CD14-positive monocyte (primary cell): ENCODE measurements at regions not wholly inside any gene's neighbourhood (a gene's known extent, or its start where the extent isn't known, plus 50 kb on each side); places are given as distances from the start of the nearest gene placed in this dataset.

ENCODE experiments used
- DNase-seq, 3 donors: peaks; one replicate each; pipeline ENCODE4 v3.0.0-alpha.2; 2011 to 2022
- H2AFZ ChIP-seq: 2 replicates; pipeline ENCODE4 v1.6.0; 2012; ENCODE audit warnings: mild to moderate bottlenecking, low read depth, low read length, inconsistent platforms; ENCODE audit not compliant: insufficient read depth, poor library complexity, severe bottlenecking
- H3K27ac ChIP-seq, 2 donors: 1 replicate in 1 of 2; 2 replicates in 1 of 2; pipeline ENCODE4 v1.5.1; 2012 to 2013; ENCODE audit warnings: low read length in 2 of 2, control low read depth in 1 of 2, inconsistent platforms in 1 of 2, low read depth in 1 of 2, mild to moderate bottlenecking in 1 of 2
- H3K27me3 ChIP-seq, 2 donors: one replicate each; pipeline versions ENCODE4 v1.6.0 to v1.6.1; 2011 to 2013; ENCODE audit warnings: low read length in 2 of 2; ENCODE audit not compliant: control insufficient read depth in 2 of 2, insufficient read depth in 2 of 2
- H3K36me3 ChIP-seq, 2 donors: replicated peaks in 1 of 2; 1 replicate in 1 of 2; 2 replicates in 1 of 2; pipeline versions ENCODE4 v1.5.1 to v1.6.1; 2012 to 2013; ENCODE audit warnings: low read length in 2 of 2, control low read depth in 1 of 2, inconsistent platforms in 1 of 2, mild to moderate bottlenecking in 1 of 2; ENCODE audit not compliant: insufficient read depth in 2 of 2, control insufficient read depth in 1 of 2
- H3K4me1 ChIP-seq, 2 donors: 1 replicate in 1 of 2; 2 replicates in 1 of 2; pipeline versions ENCODE4 v1.5.1 to v1.6.1; 2012 to 2013; ENCODE audit warnings: low read length in 2 of 2, control low read depth in 1 of 2, inconsistent platforms in 1 of 2, mild to moderate bottlenecking in 1 of 2, moderate library complexity in 1 of 2; ENCODE audit not compliant: insufficient read depth in 2 of 2, control insufficient read depth in 1 of 2
- H3K4me2 ChIP-seq: replicated peaks from 2 replicates; pipeline ENCODE3; 2012; ENCODE audit warnings: low read length, moderate library complexity, mild to moderate bottlenecking; ENCODE audit not compliant: poor library complexity, severe bottlenecking; ENCODE audit errors: extremely low read depth
- H3K4me3 ChIP-seq, 3 experiments: fragments of 200-600 bp in 1 of 3; sonication (generic) in 1 of 3; replicated peaks in 1 of 3; 1 replicate in 2 of 3; 2 replicates in 1 of 3; pipeline ENCODE4 v1.5.1; 2011 to 2013; ENCODE audit warnings: low read length in 3 of 3, mild to moderate bottlenecking in 3 of 3, control low read depth in 2 of 3, low read depth in 2 of 3, inconsistent platforms in 1 of 3, moderate library complexity in 1 of 3
- H3K79me2 ChIP-seq: 2 replicates; pipeline ENCODE4 v1.6.0; 2012; ENCODE audit warnings: mild to moderate bottlenecking, control low read depth, inconsistent platforms, low read length, moderate library complexity; ENCODE audit not compliant: insufficient read depth
- H3K9ac ChIP-seq: 2 replicates; pipeline ENCODE4 v1.6.0; 2017; ENCODE audit warnings: low read length, mild to moderate bottlenecking; ENCODE audit not compliant: insufficient read depth, poor library complexity, severe bottlenecking
- H3K9me3 ChIP-seq, 2 donors: replicated peaks in 1 of 2; 1 replicate in 1 of 2; 2 replicates in 1 of 2; pipeline versions ENCODE4 v1.5.1 to v1.6.1; 2012 to 2013; ENCODE audit warnings: low read length in 2 of 2, control low read depth in 1 of 2; ENCODE audit not compliant: control insufficient read depth in 1 of 2, insufficient read depth in 1 of 2
- H4K20me1 ChIP-seq: 2 replicates; pipeline ENCODE4 v1.6.0; 2012; ENCODE audit warnings: mild to moderate bottlenecking, low read length, control low read depth, moderate library complexity; ENCODE audit not compliant: insufficient read depth
- H3K27ac Mint-ChIP-seq, 7 donors: one replicate each; pipeline ENCODE4 v1.8.0; 2020; ENCODE audit warnings: mild to moderate bottlenecking in 7 of 7, mixed read lengths in 7 of 7, moderate library complexity in 6 of 7, inconsistent platforms in 2 of 7
- H3K27me3 Mint-ChIP-seq, 3 donors: one replicate each; pipeline ENCODE4 v1.8.0; 2021 to 2022; ENCODE audit warnings: low read depth in 3 of 3, mild to moderate bottlenecking in 3 of 3, mixed read lengths in 3 of 3, moderate library complexity in 3 of 3, inconsistent platforms in 1 of 3
- H3K36me3 Mint-ChIP-seq, 2 donors: one replicate each; pipeline ENCODE4 v1.8.0; 2020; ENCODE audit warnings: mixed read lengths in 2 of 2, inconsistent platforms in 1 of 2, mild to moderate bottlenecking in 1 of 2
- H3K4me1 Mint-ChIP-seq: one replicate; pipeline ENCODE4 v1.8.0; 2020; ENCODE audit warnings: mild to moderate bottlenecking, mixed read lengths
- H3K4me3 Mint-ChIP-seq, 2 donors: one replicate each; pipeline ENCODE4 v1.8.0; 2020; ENCODE audit warnings: mild to moderate bottlenecking in 2 of 2, mixed read lengths in 2 of 2, moderate library complexity in 1 of 2
- H3K9me3 Mint-ChIP-seq, 7 donors: one replicate each; pipeline ENCODE4 v1.8.0; 2020 to 2022; ENCODE audit warnings: mixed read lengths in 7 of 7, mild to moderate bottlenecking in 6 of 7, moderate library complexity in 6 of 7, inconsistent platforms in 2 of 7
- WGBS: methylation state at CpG from one replicate; pipeline ENCODE4 v1.1.5; 2013; ENCODE audit warnings: missing lambda C conversion rate; ENCODE audit not compliant: insufficient coverage; 5-methylcytosine and 5-hydroxymethylcytosine counted together
- intact Hi-C, 2 donors: fragments of 100-400 bp; cut with micrococcal nuclease; formaldehyde crosslinking; loops; one replicate each; pipeline versions ENCODE4 v1.15.0 to v1.15.1; 2023
- TF ChIP-seq, protein P1 (sequence below): fragments of 200-600 bp; IDR thresholded peaks from one replicate; pipeline ENCODE4 v1.8.0; 2022; ENCODE audit warnings: antibody characterized with exemption, mild to moderate bottlenecking

DNA sequence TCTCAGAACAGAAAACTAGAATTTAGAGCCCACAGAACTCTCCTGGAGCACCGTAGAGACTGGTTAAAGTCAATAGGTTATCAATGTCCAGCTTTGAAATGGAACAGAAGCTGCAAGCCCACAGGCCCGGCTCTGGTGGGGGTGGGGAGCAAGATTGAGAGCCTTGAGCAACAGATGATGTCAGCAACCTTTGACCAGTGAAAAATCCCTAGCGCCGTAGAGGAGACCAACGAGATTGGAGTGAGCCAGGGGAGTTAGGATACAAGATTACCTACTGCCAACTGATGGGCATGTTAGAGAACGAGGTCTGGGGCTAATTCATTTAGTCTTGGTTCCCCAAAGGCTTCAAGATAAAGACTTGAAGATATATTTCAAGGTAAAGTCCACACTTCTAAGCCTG, 345.5 kb upstream of the LMCD1 start:
- no peaks in the 10 kb centered on the region for H4K20me1 ChIP-seq
- no peak overlapping the region for H3K4me3 Mint-ChIP-seq
- peaks cover 0 to 9% (median 5%) of the 10 kb centered on the region in 7 donors for H3K9me3 Mint-ChIP-seq
- no peaks in the 10 kb centered on the region for H3K27me3 ChIP-seq
- WGBS = 60% methylated on average over 5 of the region's 6 CpGs
- H3K36me3 Mint-ChIP-seq = no peaks in the 10 kb centered on the region
- intact Hi-C loops = no loop called here
- no peaks in the 10 kb centered on the region for H3K27me3 Mint-ChIP-seq
- no peak for DNase-seq
- no peaks in the 10 kb centered on the region for H3K36me3 ChIP-seq
- no peak overlapping the region for H2AFZ ChIP-seq
- no peak overlapping the region for H3K4me2 ChIP-seq
- no peak overlapping the region for H3K27ac Mint-ChIP-seq
- no peak overlapping the region for H3K9ac ChIP-seq
- H3K4me3 ChIP-seq = no peak overlapping the region
- no peaks in the 10 kb centered on the region for H3K79me2 ChIP-seq
- H3K27ac ChIP-seq = no peak overlapping the region
- H3K4me1 Mint-ChIP-seq = no peaks in the 10 kb centered on the region
- no peaks in the 10 kb centered on the region for H3K9me3 ChIP-seq
- H3K4me1 ChIP-seq = no peaks in the 10 kb centered on the region
- TF ChIP-seq, protein P1, sequence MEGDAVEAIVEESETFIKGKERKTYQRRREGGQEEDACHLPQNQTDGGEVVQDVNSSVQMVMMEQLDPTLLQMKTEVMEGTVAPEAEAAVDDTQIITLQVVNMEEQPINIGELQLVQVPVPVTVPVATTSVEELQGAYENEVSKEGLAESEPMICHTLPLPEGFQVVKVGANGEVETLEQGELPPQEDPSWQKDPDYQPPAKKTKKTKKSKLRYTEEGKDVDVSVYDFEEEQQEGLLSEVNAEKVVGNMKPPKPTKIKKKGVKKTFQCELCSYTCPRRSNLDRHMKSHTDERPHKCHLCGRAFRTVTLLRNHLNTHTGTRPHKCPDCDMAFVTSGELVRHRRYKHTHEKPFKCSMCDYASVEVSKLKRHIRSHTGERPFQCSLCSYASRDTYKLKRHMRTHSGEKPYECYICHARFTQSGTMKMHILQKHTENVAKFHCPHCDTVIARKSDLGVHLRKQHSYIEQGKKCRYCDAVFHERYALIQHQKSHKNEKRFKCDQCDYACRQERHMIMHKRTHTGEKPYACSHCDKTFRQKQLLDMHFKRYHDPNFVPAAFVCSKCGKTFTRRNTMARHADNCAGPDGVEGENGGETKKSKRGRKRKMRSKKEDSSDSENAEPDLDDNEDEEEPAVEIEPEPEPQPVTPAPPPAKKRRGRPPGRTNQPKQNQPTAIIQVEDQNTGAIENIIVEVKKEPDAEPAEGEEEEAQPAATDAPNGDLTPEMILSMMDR = no peak

DNA sequence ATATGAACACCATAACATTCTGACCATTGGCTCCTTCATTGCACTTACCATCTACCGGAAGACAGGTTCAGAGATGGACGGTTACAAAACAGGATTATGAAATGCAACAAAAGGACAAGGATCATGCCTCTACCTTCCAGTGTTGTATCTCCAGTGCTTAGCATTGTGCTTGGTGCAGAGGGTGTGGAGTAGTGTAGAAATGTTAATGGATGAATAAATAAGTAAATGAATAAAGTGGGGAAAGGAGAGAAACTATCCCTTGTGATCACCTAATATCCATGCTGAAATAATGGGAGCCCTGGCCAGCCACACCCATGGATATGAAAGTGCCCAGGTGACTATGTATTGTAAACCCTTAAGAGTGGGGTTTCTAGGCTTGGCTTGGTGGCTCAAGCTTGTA, 344.8 kb upstream of the LMCD1 start:
- Histone ChIP-seq H3K27me3 (no peaks in the 10 kb centered on the region), H3K4me2 (no peak overlapping the region), H3K4me1 (no peaks in the 10 kb centered on the region), H3K79me2 (no peaks in the 10 kb centered on the region), H3K36me3 (no peaks in the 10 kb centered on the region), H3K27ac (no peak overlapping the region), H3K9me3 (no peaks in the 10 kb centered on the region), H3K4me3 (no peak overlapping the region), H4K20me1 (no peaks in the 10 kb centered on the region), H2AFZ (no peak overlapping the region), H3K9ac (no peak overlapping the region)
- Mint-ChIP-seq H3K9me3 (peaks cover under 1 to 9% (median 5%) of the 10 kb centered on the region in 7 donors), H3K27me3 (no peaks in the 10 kb centered on the region), H3K4me3 (no peak overlapping the region), H3K27ac (no peak overlapping the region), H3K36me3 (no peaks in the 10 kb centered on the region), H3K4me1 (no peaks in the 10 kb centered on the region)
- DNase-seq = no peak
- WGBS = no CpG with 5 or more reads among the region's 2 CpGs
- intact Hi-C loops = no loop called here
- TF ChIP-seq, protein P1 = no peak
